Neural crest cell (in vitro differentiated cells): ENCODE measurements at regions not wholly inside any gene's neighbourhood (a gene's known extent, or its start where the extent isn't known, plus 50 kb on each side); places are given as distances from the start of the nearest gene placed in this dataset.
A peak's percentile ranks its signal among the peaks of the same experiment; 100 is the strongest.

Experiments
- DNase-seq: peaks from one replicate; pipeline ENCODE4 v3.0.0; 2021; ENCODE audit warnings: low read depth, mixed read lengths, low spot score
- H3K27ac Mint-ChIP-seq: one replicate; pipeline ENCODE4 v1.8.0; 2021; ENCODE audit warnings: mild to moderate bottlenecking, mixed read lengths; ENCODE audit not compliant: unreplicated experiment
- H3K27me3 Mint-ChIP-seq: 2 replicates; pipeline ENCODE4 v1.8.0; 2021; ENCODE audit warnings: low read depth, mild to moderate bottlenecking, mixed read lengths
- H3K36me3 Mint-ChIP-seq: 2 replicates; pipeline ENCODE4 v1.8.0; 2021; ENCODE audit warnings: low read depth, mild to moderate bottlenecking, mixed read lengths
- H3K4me1 Mint-ChIP-seq: 2 replicates; pipeline ENCODE4 v1.8.0; 2021; ENCODE audit warnings: mixed read lengths
- H3K4me3 Mint-ChIP-seq: one replicate; pipeline ENCODE4 v1.8.0; 2021; ENCODE audit warnings: mild to moderate bottlenecking, mixed read lengths
- H3K9me3 Mint-ChIP-seq: 2 replicates; pipeline ENCODE4 v1.8.0; 2021; ENCODE audit warnings: mixed read lengths
- CTCF ChIP-seq: fragments of 200-600 bp; sonication (generic); conservative IDR thresholded peaks from 2 replicates; pipeline ENCODE4 v1.5.0; 2021; ENCODE audit warnings: antibody characterized with exemption, mild to moderate bottlenecking

GRCh38 chr5:155343468-155343867 is 329.9 kb downstream of the KIF4B start:
- peaks cover 3% of the 10 kb centered on the region for H3K9me3 Mint-ChIP-seq
- no peak for DNase-seq
- no peaks in the 10 kb centered on the region for H3K36me3 Mint-ChIP-seq
- no peaks in the 10 kb centered on the region for H3K27me3 Mint-ChIP-seq
- H3K4me3 Mint-ChIP-seq: no peak overlapping the region
- no peak overlapping the region for H3K27ac Mint-ChIP-seq
- H3K4me1 Mint-ChIP-seq: no peaks in the 10 kb centered on the region
- no peak for TF ChIP-seq CTCF

GRCh38 chr5:155353231-155353630 is 339.7 kb downstream of the KIF4B start:
- H3K4me3 Mint-ChIP-seq: no peak overlapping the region
- H3K4me1 Mint-ChIP-seq: no peaks in the 10 kb centered on the region
- H3K9me3 Mint-ChIP-seq: peaks cover 23% of the 10 kb centered on the region
- no peaks in the 10 kb centered on the region for H3K27me3 Mint-ChIP-seq
- H3K27ac Mint-ChIP-seq: no peak overlapping the region
- DNase-seq: no peak
- peaks cover 7% of the 10 kb centered on the region for H3K36me3 Mint-ChIP-seq
- no peak for TF ChIP-seq CTCF

GRCh38 chr5:155366096-155366495 is 352.5 kb downstream of the KIF4B start:
- no peak overlapping the region for H3K4me3 Mint-ChIP-seq
- no peaks in the 10 kb centered on the region for H3K9me3 Mint-ChIP-seq
- TF ChIP-seq CTCF: no peak
- no peaks in the 10 kb centered on the region for H3K27me3 Mint-ChIP-seq
- no peak for DNase-seq
- no peaks in the 10 kb centered on the region for H3K36me3 Mint-ChIP-seq
- peak overlapping the region; percentile 27 for H3K27ac Mint-ChIP-seq
- peaks cover 8% of the 10 kb centered on the region for H3K4me1 Mint-ChIP-seq

- Mint-ChIP-seq H3K4me3 (no peak overlapping the region), H3K27me3 (no peaks in the 10 kb centered on the region), H3K9me3 (peaks cover 2% of the 10 kb centered on the region), H3K36me3 (no peaks in the 10 kb centered on the region), H3K27ac (no peak overlapping the region), H3K4me1 (peaks cover 8% of the 10 kb centered on the region)
- DNase-seq: no peak
- TF ChIP-seq CTCF: no peak
These were observed 354.3 kb downstream of the KIF4B start for GRCh38 chr5:155367841-155368240.

- H3K27me3 Mint-ChIP-seq: no peaks in the 10 kb centered on the region
- DNase-seq: no peak
- TF ChIP-seq CTCF: no peak
- peaks cover 8% of the 10 kb centered on the region for H3K4me1 Mint-ChIP-seq
- no peaks in the 10 kb centered on the region for H3K36me3 Mint-ChIP-seq
- H3K9me3 Mint-ChIP-seq: peaks cover 2% of the 10 kb centered on the region
- no peak overlapping the region for H3K27ac Mint-ChIP-seq
- no peak overlapping the region for H3K4me3 Mint-ChIP-seq
These were observed 354.9 kb downstream of the KIF4B start for GRCh38 chr5:155368490-155368889.

- no peaks in the 10 kb centered on the region for H3K36me3 Mint-ChIP-seq
- no peak for TF ChIP-seq CTCF
- no peaks in the 10 kb centered on the region for H3K27me3 Mint-ChIP-seq
These were observed 366.9 kb downstream of the KIF4B start for GRCh38 chr5:155380480-155380879.

More at GRCh38 chr5:155380480-155380879, 366.9 kb downstream of the KIF4B start:
- Mint-ChIP-seq H3K9me3 (peaks cover 4% of the 10 kb centered on the region), H3K4me3 (no peak overlapping the region), H3K4me1 (no peaks in the 10 kb centered on the region), H3K27ac (no peak overlapping the region)
- no peak for DNase-seq
